ENCODE measurements at regions not wholly inside any gene's neighbourhood (a gene's known extent, or its start where the extent isn't known, plus 50 kb on each side); places are given as distances from the start of the nearest gene placed in this dataset.

DNA sequence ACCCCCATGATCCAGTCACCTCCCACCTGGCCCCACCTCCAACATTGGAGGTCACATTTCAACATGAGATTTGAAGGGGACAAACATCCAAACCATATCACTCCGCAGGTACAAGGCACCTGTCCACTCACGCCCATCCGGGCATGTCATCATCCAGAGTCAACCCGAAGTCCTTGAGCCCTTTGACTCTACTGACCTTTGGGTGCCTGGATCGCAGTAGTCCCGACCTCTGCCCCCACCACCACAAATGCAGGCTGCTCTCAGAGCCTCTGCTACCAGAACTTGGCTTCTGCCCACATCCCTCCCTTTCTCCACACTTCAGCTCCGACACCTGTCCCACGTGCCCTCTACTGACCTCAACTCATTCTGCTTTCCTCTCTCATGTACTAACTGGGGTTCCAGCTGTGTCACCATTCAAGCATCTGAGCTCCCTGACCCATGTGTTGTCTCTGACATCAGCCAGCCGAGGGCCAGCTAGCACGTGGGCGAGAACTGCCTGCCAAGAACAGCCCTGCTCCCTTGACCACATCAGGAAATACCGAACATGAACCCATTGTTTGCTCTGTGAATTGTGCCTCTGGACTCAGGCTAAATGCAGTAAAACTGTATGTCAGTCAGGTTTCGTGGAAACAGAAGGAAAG lies 498.3 kb upstream of the SULF2 start:
- H3K4me1 ChIP-seq: peaks cover 30% of the 10 kb centered on the region
- no peaks in the 10 kb centered on the region for H3K36me3 ChIP-seq (replicated peaks in 1 of 2; ENCODE audit: insufficient read depth in 1 of 2, low read depth in 2 of 2)
- DNase-seq (peak; percentile 33 to 66 (median 56)), ATAC-seq (peak; percentile 58)
- H3K9me3 ChIP-seq: no peaks in the 10 kb centered on the region
- WGBS, 2 donors: 61 to 68% methylated on average over 13 of the region's 13 CpGs
- no peak overlapping the region for H3K4me3 ChIP-seq
- TF ChIP-seq POLR2A (IDR thresholded peaks at IDR 0.05): no peak
- TF ChIP-seq, protein P1, sequence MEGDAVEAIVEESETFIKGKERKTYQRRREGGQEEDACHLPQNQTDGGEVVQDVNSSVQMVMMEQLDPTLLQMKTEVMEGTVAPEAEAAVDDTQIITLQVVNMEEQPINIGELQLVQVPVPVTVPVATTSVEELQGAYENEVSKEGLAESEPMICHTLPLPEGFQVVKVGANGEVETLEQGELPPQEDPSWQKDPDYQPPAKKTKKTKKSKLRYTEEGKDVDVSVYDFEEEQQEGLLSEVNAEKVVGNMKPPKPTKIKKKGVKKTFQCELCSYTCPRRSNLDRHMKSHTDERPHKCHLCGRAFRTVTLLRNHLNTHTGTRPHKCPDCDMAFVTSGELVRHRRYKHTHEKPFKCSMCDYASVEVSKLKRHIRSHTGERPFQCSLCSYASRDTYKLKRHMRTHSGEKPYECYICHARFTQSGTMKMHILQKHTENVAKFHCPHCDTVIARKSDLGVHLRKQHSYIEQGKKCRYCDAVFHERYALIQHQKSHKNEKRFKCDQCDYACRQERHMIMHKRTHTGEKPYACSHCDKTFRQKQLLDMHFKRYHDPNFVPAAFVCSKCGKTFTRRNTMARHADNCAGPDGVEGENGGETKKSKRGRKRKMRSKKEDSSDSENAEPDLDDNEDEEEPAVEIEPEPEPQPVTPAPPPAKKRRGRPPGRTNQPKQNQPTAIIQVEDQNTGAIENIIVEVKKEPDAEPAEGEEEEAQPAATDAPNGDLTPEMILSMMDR (IDR thresholded peaks at IDR 0.05): no peak
- no peaks in the 10 kb centered on the region for H3K27me3 ChIP-seq
- intact Hi-C loops (cut with DNase I): no loop called here
- no peak overlapping the region for H3K27ac ChIP-seq

DNA sequence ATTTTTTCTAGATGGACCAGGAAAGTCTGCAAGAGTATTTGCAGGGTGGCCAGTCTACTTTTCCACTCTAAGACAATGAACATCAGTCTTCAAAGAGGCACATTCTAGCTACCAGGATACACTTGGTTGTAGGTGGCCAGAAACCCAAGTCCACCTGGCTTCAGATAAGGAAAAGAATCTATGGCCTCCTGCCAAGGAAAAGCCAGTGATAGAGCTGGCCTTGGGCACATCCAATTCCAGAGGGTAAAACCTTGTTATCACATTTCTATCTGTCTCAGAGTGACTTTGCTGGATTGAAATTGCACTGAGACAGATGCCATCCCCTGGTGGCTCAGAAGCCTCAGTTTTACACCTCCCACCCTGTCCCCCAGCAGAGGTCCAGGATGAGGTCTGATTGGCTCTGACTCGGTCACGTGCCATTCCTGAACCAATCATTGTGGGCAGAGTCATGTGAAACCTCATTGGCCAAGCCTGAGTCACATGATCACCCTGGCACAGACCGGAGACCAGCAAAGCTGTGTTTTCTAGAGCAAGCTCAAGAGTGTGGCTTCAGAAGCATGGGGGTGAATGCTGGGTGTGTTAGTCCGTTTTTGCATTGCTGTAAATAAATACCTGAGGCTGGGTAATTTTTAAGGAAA lies 497.4 kb upstream of the SULF2 start:
- Histone ChIP-seq H3K4me3 (no peak overlapping the region), H3K27me3 (no peaks in the 10 kb centered on the region), H3K4me1 (peaks cover 30% of the 10 kb centered on the region), H3K9me3 (no peaks in the 10 kb centered on the region), H3K27ac (no peak overlapping the region), H3K36me3 (replicated peaks in 1 of 2; ENCODE audit: insufficient read depth in 1 of 2, low read depth in 2 of 2) (no peaks in the 10 kb centered on the region)
- ATAC-seq (no peak), DNase-seq (peak in 2 of 4 donors; percentile 21 to 34)
- 67 to 79% methylated on average over 4 of the region's 4 CpGs for WGBS, 2 donors
- TF ChIP-seq, protein P1 (IDR thresholded peaks at IDR 0.05): no peak
- no peak for TF ChIP-seq POLR2A (IDR thresholded peaks at IDR 0.05)
- intact Hi-C loops (cut with DNase I): no loop called here

DNA sequence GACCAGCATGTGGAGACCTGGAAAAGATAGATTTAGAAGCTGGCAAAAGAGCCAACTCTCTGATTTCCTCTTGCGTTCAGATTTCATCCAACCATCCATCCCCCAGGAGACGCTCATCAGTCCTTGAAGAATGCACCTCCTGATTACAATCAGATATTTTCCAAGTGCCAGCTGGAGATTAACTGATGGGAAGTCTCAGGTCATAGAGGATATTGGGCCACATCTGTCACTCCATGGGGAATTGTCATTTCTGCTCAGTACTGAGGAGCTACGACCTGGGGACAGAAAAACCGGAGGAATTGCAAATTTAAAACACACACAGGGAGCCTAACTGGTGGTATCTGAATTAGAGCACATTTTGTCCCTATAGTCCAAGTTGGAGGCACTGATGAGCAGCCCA lies 496.2 kb upstream of the SULF2 start:
- no peaks in the 10 kb centered on the region for H3K9me3 ChIP-seq
- intact Hi-C loops (cut with DNase I): no loop called here
- peaks cover 19% of the 10 kb centered on the region for H3K4me1 ChIP-seq
- DNase-seq (no peak), ATAC-seq (no peak)
- no peak for TF ChIP-seq POLR2A (IDR thresholded peaks at IDR 0.05)
- TF ChIP-seq, protein P1 (IDR thresholded peaks at IDR 0.05): no peak
- no peak overlapping the region for H3K27ac ChIP-seq
- WGBS, 2 donors: 89 to 92% methylated on average over 4 of the region's 4 CpGs
- H3K36me3 ChIP-seq (replicated peaks in 1 of 2; ENCODE audit: insufficient read depth in 1 of 2, low read depth in 2 of 2): no peaks in the 10 kb centered on the region
- no peak overlapping the region for H3K4me3 ChIP-seq
- H3K27me3 ChIP-seq: no peaks in the 10 kb centered on the region

DNA sequence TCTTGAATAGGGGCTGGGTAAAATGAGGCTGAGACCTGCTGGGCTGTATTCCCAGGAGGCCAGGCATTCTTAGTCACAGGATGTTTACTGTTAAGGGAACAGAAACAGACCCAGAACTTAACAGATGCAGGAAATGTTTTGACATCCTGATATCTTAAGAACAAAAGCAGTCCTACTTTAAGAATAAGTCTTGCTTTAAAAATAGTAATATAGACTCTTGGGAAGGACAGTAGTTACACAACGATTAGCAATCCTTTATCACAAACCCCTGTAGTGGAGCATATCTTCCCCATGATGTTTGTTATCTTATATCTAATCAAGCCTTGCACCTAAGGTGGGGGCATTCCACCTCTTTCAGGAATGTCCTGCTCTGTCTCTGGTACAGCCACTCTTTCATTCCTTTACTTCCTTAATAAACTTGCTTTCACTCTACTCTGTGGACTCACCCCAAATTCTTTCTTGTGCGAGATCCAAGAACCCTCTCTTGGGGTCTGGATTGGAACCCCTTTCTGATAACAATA lies 493.7 kb upstream of the SULF2 start:
- Histone ChIP-seq H3K4me3 (no peak overlapping the region), H3K27ac (no peak overlapping the region), H3K36me3 (replicated peaks in 1 of 2; ENCODE audit: insufficient read depth in 1 of 2, low read depth in 2 of 2) (no peaks in the 10 kb centered on the region), H3K9me3 (no peaks in the 10 kb centered on the region), H3K4me1 (peaks cover 6% of the 10 kb centered on the region), H3K27me3 (no peaks in the 10 kb centered on the region)
- ATAC-seq: peak; percentile 28
- WGBS, 2 donors: 33 to 34% methylated on average over 2 of the region's 2 CpGs
- intact Hi-C loops (cut with DNase I): no loop called here
- DNase-seq: no peak
- TF ChIP-seq, protein P1 (IDR thresholded peaks at IDR 0.05): no peak
- TF ChIP-seq POLR2A (IDR thresholded peaks at IDR 0.05): no peak

All from body of pancreas (tissue), 4 donors.